GM12878 (cell line): ENCODE measurements at regions not wholly inside any gene's neighbourhood (a gene's known extent, or its start where the extent isn't known, plus 50 kb on each side); places are given as distances from the start of the nearest gene placed in this dataset.

Experiments used
- ATAC-seq: fragments of 200-7000 bp; cut with Tn5 transposase; 3 replicates; pipeline ENCODE4 v1.9.1; 2020; ENCODE audit warnings: mild to moderate bottlenecking, moderate library complexity
- BruUV-seq: library from RNA; stranded (reverse); fragments of 400-500 nt; replicated peaks from 2 replicates; lab custom pipeline; 2021; lab: Mats Ljungman, UMichigan
- CTCF ChIA-PET: fragments of 300-600 bp; sonication (Branson Sonifier 250); formaldehyde crosslinking; extraction: SDS; loops from one replicate; lab custom pipeline; 2021; ENCODE audit warnings: inconsistent platforms; lab: Yijun Ruan, JAX
- POLR2A ChIA-PET: fragments of 350-600 bp; formaldehyde crosslinking; extraction: SDS; loops from one replicate; lab custom pipeline; 2021; ENCODE audit warnings: inconsistent platforms; lab: Charles Lee
- RAD21 ChIA-PET: fragments of 300-600 bp; sonication (Branson Sonifier 250); formaldehyde crosslinking; loops from one replicate; lab custom pipeline; 2023; ENCODE audit warnings: antibody characterized with exemption; ENCODE audit not compliant: unreplicated experiment; lab: Charles Lee
- SMC1A ChIA-PET: fragments of 300-600 bp; sonication (Branson Sonifier 250); formaldehyde crosslinking; loops from one replicate; lab custom pipeline; 2023; ENCODE audit not compliant: unreplicated experiment, uncharacterized antibody; lab: Charles Lee
- DNase-seq: peaks from one replicate; pipeline ENCODE4 v3.0.0-alpha.2; 2011; ENCODE audit warnings: low read depth, low spot score
- FAIRE-seq: peaks from 3 replicates; lab custom pipeline; 2011; peaks lifted over from hg19 to GRCh38; lab: Jason Lieb, UNC
- H2AFZ ChIP-seq: 2 replicates; pipeline ENCODE4 v1.6.0; 2011; ENCODE audit warnings: low read depth, low read length, control low read depth; ENCODE audit not compliant: control insufficient read depth
- H3K27ac ChIP-seq: 2 replicates; pipeline ENCODE4 v1.5.1; 2011; ENCODE audit warnings: control low read depth; ENCODE audit not compliant: control insufficient read depth, insufficient read depth
- H3K27me3 ChIP-seq, 2 experiments: replicated peaks in 1 of 2; 2 replicates each; pipeline versions ENCODE4 v1.6.0 to v1.6.1; 2011; ENCODE audit warnings: low read length in 1 of 2; ENCODE audit not compliant: control insufficient read depth in 2 of 2, insufficient read depth in 2 of 2
- H3K36me3 ChIP-seq, 2 experiments: 2 replicates each; pipeline ENCODE4 v1.5.1; 2011; ENCODE audit warnings: low read length in 1 of 2; ENCODE audit not compliant: control insufficient read depth in 2 of 2, insufficient read depth in 2 of 2
- H3K4me1 ChIP-seq: 2 replicates; pipeline ENCODE4 v1.6.1; 2011; ENCODE audit warnings: mild to moderate bottlenecking, low read length, moderate library complexity, mixed read lengths; ENCODE audit not compliant: control insufficient read depth, insufficient read depth
- H3K4me2 ChIP-seq: 2 replicates; pipeline ENCODE4 v1.6.0; 2011; ENCODE audit warnings: control low read depth; ENCODE audit not compliant: control insufficient read depth, insufficient read depth
- H3K4me3 ChIP-seq: fragments of 200-600 bp; sonication (generic); 2 replicates; pipeline ENCODE4 v1.5.1; 2016
- H3K79me2 ChIP-seq: 2 replicates; pipeline ENCODE4 v1.6.0; 2011; ENCODE audit warnings: low read length; ENCODE audit not compliant: control insufficient read depth, insufficient read depth
- H3K9ac ChIP-seq: 2 replicates; pipeline ENCODE4 v1.8.0; 2011; ENCODE audit warnings: low read length, control low read depth, mixed read lengths; ENCODE audit not compliant: control insufficient read depth, insufficient read depth
- H3K9me3 ChIP-seq: replicated peaks from 3 replicates; pipeline ENCODE4 v1.5.1; 2011; ENCODE audit warnings: mild to moderate bottlenecking, low read length; ENCODE audit not compliant: control insufficient read depth, insufficient read depth
- H4K20me1 ChIP-seq: 2 replicates; pipeline ENCODE4 v1.6.0; 2011; ENCODE audit not compliant: control insufficient read depth, insufficient read depth
- ATF7 ChIP-seq: fragments of 450-650 bp; IDR thresholded peaks from 2 replicates; pipeline ENCODE4 v1.6.1; 2016; ENCODE audit warnings: low read depth, mild to moderate bottlenecking
- BMI1 ChIP-seq: fragments of 450-650 bp; IDR thresholded peaks from 2 replicates; pipeline ENCODE4 v1.6.1; 2016; ENCODE audit warnings: mild to moderate bottlenecking, moderate library complexity, borderline replicate concordance
- E2F8 ChIP-seq: fragments of 450-650 bp; IDR thresholded peaks from 2 replicates; pipeline ENCODE4 v1.6.1; 2018; ENCODE audit warnings: mild to moderate bottlenecking, low read depth, moderate library complexity; ENCODE audit not compliant: partially characterized antibody
- ELK1 ChIP-seq: IDR thresholded peaks from 2 replicates; pipeline ENCODE4 v1.6.1; 2012; ENCODE audit warnings: low read depth, low read length, improper control_type of control experiment
- FOXM1 ChIP-seq: IDR thresholded peaks from 2 replicates; pipeline ENCODE4 v1.6.1; 2012; ENCODE audit warnings: low read depth, mild to moderate bottlenecking, inconsistent platforms, low read length, moderate library complexity
- IRF5 ChIP-seq: fragments of 450-650 bp; IDR thresholded peaks from 2 replicates; pipeline ENCODE4 v1.6.1; 2017; ENCODE audit warnings: borderline replicate concordance
- MXI1 ChIP-seq: fragments of 150-350 bp; IDR thresholded peaks from 2 replicates; pipeline ENCODE4 v1.6.1; 2011; ENCODE audit warnings: low read depth, mild to moderate bottlenecking, inconsistent platforms, low read length, improper control_type of control experiment
- MYC ChIP-seq: IDR thresholded peaks from 2 replicates; pipeline ENCODE4 v1.6.1; 2011; ENCODE audit warnings: mild to moderate bottlenecking, low read length, moderate library complexity, inconsistent platforms; ENCODE audit not compliant: insufficient read depth, insufficient replicate concordance, insufficient read length, severe bottlenecking
- NFIC ChIP-seq: IDR thresholded peaks from 2 replicates; pipeline ENCODE4 v1.6.1; 2012; ENCODE audit warnings: low read depth, mild to moderate bottlenecking, inconsistent platforms, low read length, moderate library complexity
- SMAD5 ChIP-seq: IDR thresholded peaks from 2 replicates; pipeline ENCODE4 v1.6.1; 2016; ENCODE audit warnings: antibody characterized with exemption, low read depth
- SREBF1 ChIP-seq: IDR thresholded peaks from 2 replicates; pipeline ENCODE4 v1.6.1; 2012; ENCODE audit warnings: mild to moderate bottlenecking, low read length
- SREBF2 ChIP-seq: IDR thresholded peaks from 2 replicates; pipeline ENCODE4 v1.6.1; 2012; ENCODE audit warnings: mild to moderate bottlenecking, low read length
- ZNF217 ChIP-seq: fragments of 450-650 bp; IDR thresholded peaks from 2 replicates; pipeline ENCODE4 v1.6.1; 2017; ENCODE audit warnings: antibody characterized with exemption, mild to moderate bottlenecking
- WGBS: methylation state at CpG from one replicate; pipeline ENCODE4 v1.1.6; 2016; ENCODE audit warnings: low lambda C conversion rate; ENCODE audit not compliant: insufficient replicate concordance, insufficient coverage; ENCODE audit errors: missing lambda C conversion rate; 5-methylcytosine and 5-hydroxymethylcytosine counted together
- in situ Hi-C: fragments of 300-500 bp; cut with MboI; formaldehyde crosslinking; loops from 9 replicates; pipeline ENCODE4 v1.14.3; 2018; ENCODE audit warnings: mixed read lengths
- intact Hi-C: fragments of 100-400 bp; cut with micrococcal nuclease; formaldehyde crosslinking; loops from one replicate; pipeline ENCODE4 v1.14.2; 2022; ENCODE audit not compliant: unreplicated experiment

GRCh38 chr12:131387281-131388163 lies 323.4 kb upstream of the SFSWAP start:
- DNase-seq (no peak), FAIRE-seq (no peak), ATAC-seq (no peak)
- H3K27me3 ChIP-seq = no peaks in the 10 kb centered on the region
- no peaks in the 10 kb centered on the region for H3K4me1 ChIP-seq
- no peak overlapping the region for H3K27ac ChIP-seq
- no peaks in the 10 kb centered on the region for H4K20me1 ChIP-seq
- H3K79me2 ChIP-seq = no peaks in the 10 kb centered on the region
- no peak overlapping the region for H3K4me2 ChIP-seq
- no TSS peak for BruUV-seq
- no peak overlapping the region for H3K4me3 ChIP-seq
- intact Hi-C loops (no loop called here), in situ Hi-C loops (no loop called here)
- ChIA-PET POLR2A (interaction anchor here (0.5 kb wide), 1 partner anchor 380 kb away, joined by 3 read pairs; no protein-coding TSS in a partner anchor), SMC1A (no interaction called here), CTCF (no interaction called here), RAD21 (no interaction called here)
- WGBS = 28% methylated on average over 33 of the region's 35 CpGs
- H2AFZ ChIP-seq = no peak overlapping the region
- no peaks in the 10 kb centered on the region for H3K36me3 ChIP-seq
- H3K9ac ChIP-seq = no peak overlapping the region
- no peaks in the 10 kb centered on the region for H3K9me3 ChIP-seq
- no peak for TF ChIP-seq ZNF217
- TF ChIP-seq SMAD5 = no peak
- no peak for TF ChIP-seq ATF7
- TF ChIP-seq SREBF1 = no peak
- no peak for TF ChIP-seq ELK1
- no peak for TF ChIP-seq MXI1
- TF ChIP-seq NFIC = no peak
- TF ChIP-seq E2F8 = no peak
- no peak for TF ChIP-seq FOXM1
- no peak for TF ChIP-seq IRF5
- TF ChIP-seq MYC = no peak
- TF ChIP-seq BMI1 = no peak
- TF ChIP-seq SREBF2 = no peak
